Retinal pigment epithelial cell (primary cell): ENCODE measurements at regions not wholly inside any gene's neighbourhood (a gene's known extent, or its start where the extent isn't known, plus 50 kb on each side); places are given as distances from the start of the nearest gene placed in this dataset.
"Not testable (repeated sequence)": the region's sequence is repeated elsewhere in the genome, so short reads cannot be mapped to it uniquely, and the experiment has no call there.

Experiments
- DNase-seq: peaks from one replicate; pipeline ENCODE4 v3.0.0-alpha.2; 2010; ENCODE audit warnings: low read depth
- H3K4me3 ChIP-seq: 2 replicates; pipeline ENCODE4 v1.5.1; 2011; ENCODE audit warnings: mild to moderate bottlenecking, low read length, control low read depth, moderate library complexity
- CTCF ChIP-seq: conservative IDR thresholded peaks from 2 replicates; pipeline ENCODE4 v1.5.1; 2011; ENCODE audit warnings: low read depth, low read length, control low read depth, inconsistent platforms

DNA sequence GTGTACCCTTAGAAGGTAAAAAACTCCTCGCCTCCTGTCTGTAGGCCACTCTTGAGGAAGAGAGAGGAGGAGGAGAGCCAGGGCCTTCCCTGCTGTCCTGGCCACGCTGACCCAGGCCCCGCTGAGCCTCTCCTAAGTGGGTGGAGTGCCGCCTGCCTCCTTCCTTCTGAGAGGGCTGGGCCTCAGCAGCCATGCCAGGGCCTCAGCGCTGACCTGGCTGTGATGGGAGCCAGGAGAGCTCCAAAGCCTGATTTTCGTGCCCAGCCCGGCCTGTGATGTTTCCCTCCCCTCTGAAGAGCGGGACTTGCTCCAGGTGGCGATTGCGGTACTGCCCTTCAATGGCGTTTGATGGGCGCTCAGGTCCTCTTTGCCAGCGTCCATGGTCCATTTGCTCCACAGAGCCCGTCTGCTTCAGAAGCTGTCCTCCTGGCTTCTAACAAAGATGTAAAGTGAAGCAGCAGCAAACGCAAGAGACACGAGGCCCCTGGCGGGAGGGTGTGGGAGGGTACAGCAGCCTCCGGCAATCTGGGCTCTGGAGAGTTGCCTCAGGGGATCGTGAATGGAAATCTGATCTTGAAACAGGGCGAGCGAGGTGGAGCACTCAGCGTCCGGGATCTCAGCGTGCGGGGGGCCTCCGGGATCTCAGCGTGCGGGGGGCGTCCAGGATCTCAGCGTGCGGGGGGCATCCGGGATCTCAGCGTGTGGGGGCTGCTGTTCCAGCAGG is 93.5 kb downstream of the NPIPB11 start:
- H3K4me3 ChIP-seq, result no peak overlapping the region
- no peak for DNase-seq
- no peak for TF ChIP-seq CTCF

DNA sequence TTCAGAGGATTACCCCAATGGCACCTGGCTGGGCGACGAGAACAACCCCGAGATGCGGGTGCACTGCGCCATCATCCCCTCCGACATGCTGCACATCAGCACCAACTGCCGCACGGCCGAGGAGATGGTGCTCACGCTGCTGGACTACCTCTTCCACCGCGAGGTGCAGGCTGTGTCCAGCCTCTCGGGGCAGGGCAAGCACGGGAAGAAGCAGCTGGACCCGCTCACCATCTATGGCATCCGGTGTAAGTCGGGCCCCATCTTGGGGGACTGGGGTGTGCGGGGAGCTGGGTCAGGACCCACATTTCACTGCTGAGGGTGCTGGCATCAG is 94.2 kb downstream of the NPIPB11 start:
- DNase-seq, H3K4me3 ChIP-seq: not testable (repeated sequence)

GRCh38 chr16:29311461-29312344 is 94.8 kb downstream of the NPIPB11 start:
- TF ChIP-seq CTCF, result no peak
- no peak overlapping the region for H3K4me3 ChIP-seq
- no peak for DNase-seq

DNA sequence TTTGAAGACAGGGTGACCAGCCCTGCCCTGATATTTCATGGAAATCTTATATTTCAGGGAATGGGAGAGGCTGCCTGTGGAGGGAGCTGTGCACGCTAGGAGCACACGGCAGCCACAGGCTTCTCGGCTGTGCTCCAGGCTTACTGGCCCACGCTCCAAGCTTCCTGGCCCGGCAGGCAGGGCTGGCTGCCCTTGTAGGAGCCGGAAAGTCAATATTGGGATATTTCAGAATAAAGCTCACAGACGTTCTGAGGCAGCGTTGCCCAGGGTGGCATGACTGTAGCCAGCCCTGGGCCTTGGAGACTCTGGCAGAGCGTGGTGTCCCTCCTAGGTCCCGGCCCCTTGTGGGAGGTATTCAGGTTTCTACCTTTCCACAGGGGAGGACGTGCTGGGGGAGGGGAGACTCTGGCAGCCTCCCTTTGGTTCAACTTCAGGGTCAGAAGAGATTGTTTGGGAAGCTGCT is 95.6 kb downstream of the NPIPB11 start:
- TF ChIP-seq CTCF, result no peak
- DNase-seq, result no peak
- H3K4me3 ChIP-seq, result no peak overlapping the region

- DNase-seq, H3K4me3 ChIP-seq: not testable (repeated sequence)
These were observed 96.3 kb downstream of the NPIPB11 start for GRCh38 chr16:29310243-29310642.

- H3K4me3 ChIP-seq, DNase-seq: not testable (repeated sequence)
These were observed 96.9 kb downstream of the NPIPB11 start for GRCh38 chr16:29309601-29310000.

- H3K4me3 ChIP-seq, result no peak overlapping the region
- no peak for TF ChIP-seq CTCF
- no peak for DNase-seq
These were observed 97.6 kb downstream of the NPIPB11 start for GRCh38 chr16:29308644-29309546.

GRCh38 chr16:29307598-29308507 is 98.7 kb downstream of the NPIPB11 start:
- no peak for TF ChIP-seq CTCF
- H3K4me3 ChIP-seq, result no peak overlapping the region
- no peak for DNase-seq
